NCI-H2227 (cell line): ENCODE measurements at regions not wholly inside any gene's neighbourhood (a gene's known extent, or its start where the extent isn't known, plus 50 kb on each side); places are given as distances from the start of the nearest gene placed in this dataset.
"Not testable (repeated sequence)": the region's sequence is repeated elsewhere in the genome, so short reads cannot be mapped to it uniquely, and the experiment has no call there.

ENCODE experiments used
- DNase-seq: peaks from one replicate; lab custom pipeline; 2025; ENCODE audit not compliant: unreplicated experiment; lab: John Stamatoyannopoulos, UW

GRCh38 chr6:128599036-128599435, 78.6 kb upstream of the PTPRK start:
- DNase-seq: no peak

GRCh38 chr6:128598571-128598970, 78.2 kb upstream of the PTPRK start:
- no peak for DNase-seq

- no peak for DNase-seq
Measured at GRCh38 chr6:128597956-128598355, 77.6 kb upstream of the PTPRK start.

- DNase-seq: no peak
Measured at GRCh38 chr6:128597004-128597403, 76.6 kb upstream of the PTPRK start.

GRCh38 chr6:128595544-128595943, 75.1 kb upstream of the PTPRK start:
- no peak for DNase-seq

- no peak for DNase-seq
Measured at GRCh38 chr6:128586095-128586494, 65.7 kb upstream of the PTPRK start.

- no peak for DNase-seq
Measured at GRCh38 chr6:128580224-128581110, 60.1 kb upstream of the PTPRK start.

GRCh38 chr6:128575254-128575653, 54.9 kb upstream of the PTPRK start:
- DNase-seq: not testable (repeated sequence)

GRCh38 chr6:128574402-128574801, 54.0 kb upstream of the PTPRK start:
- DNase-seq: no peak

GRCh38 chr6:128573036-128573435, 52.6 kb upstream of the PTPRK start:
- DNase-seq: no peak

GRCh38 chr6:128572294-128572693, 51.9 kb upstream of the PTPRK start:
- no peak for DNase-seq

GRCh38 chr6:128570680-128571063, 50.3 kb upstream of the PTPRK start:
- DNase-seq: no peak

GRCh38 chr6:128569732-128570679, 49.6 kb upstream of the PTPRK start:
- DNase-seq: no peak
